GM18951 (cell line): ENCODE measurements at regions not wholly inside any gene's neighbourhood (a gene's known extent, or its start where the extent isn't known, plus 50 kb on each side); places are given as distances from the start of the nearest gene placed in this dataset.
"Not testable (repeated sequence)": the region's sequence is repeated elsewhere in the genome, so short reads cannot be mapped to it uniquely, and the experiment has no call there.

Experiments
- POLR2A ChIP-seq: IDR thresholded peaks from 4 replicates; pipeline ENCODE4 v1.6.1; 2011; ENCODE audit warnings: mild to moderate bottlenecking; ENCODE audit not compliant: insufficient read length, insufficient read depth; ENCODE audit errors: extremely low read depth
- in situ Hi-C: fragments of 300-500 bp; cut with MboI; formaldehyde crosslinking; loops from one replicate; pipeline ENCODE4 v1.12.0; 2022; ENCODE audit warnings: low sequenced_read_pairs, mixed read lengths, inconsistent platforms; ENCODE audit not compliant: unreplicated experiment

GRCh38 chr10:62590306-62590705, 214.2 kb upstream of the ADO start:
- no peak for TF ChIP-seq POLR2A
- in situ Hi-C loops, result no loop called here

- no peak for TF ChIP-seq POLR2A
- in situ Hi-C loops, result no loop called here
These were observed 210.4 kb upstream of the ADO start for GRCh38 chr10:62594093-62594520.

GRCh38 chr10:62597226-62597625, 207.3 kb upstream of the ADO start:
- in situ Hi-C loops, result no loop called here
- TF ChIP-seq POLR2A, result no peak

- no peak for TF ChIP-seq POLR2A
These were observed 205.4 kb upstream of the ADO start for GRCh38 chr10:62599161-62599560.

GRCh38 chr10:62606551-62606950, 198.0 kb upstream of the ADO start:
- in situ Hi-C loops, result not testable (repeated sequence)

More at GRCh38 chr10:62599161-62599560, 205.4 kb upstream of the ADO start:
- in situ Hi-C loops, result no loop called here

GRCh38 chr10:62608189-62608875, 196.2 kb upstream of the ADO start:
- in situ Hi-C loops, result not testable (repeated sequence)

GRCh38 chr10:62610649-62611229, 193.8 kb upstream of the ADO start:
- no peak for TF ChIP-seq POLR2A
- in situ Hi-C loops, result loop anchor here (10.0 kb wide), 1 partner anchor 204 kb away; the partner anchor contains the start of gene EGR2

- in situ Hi-C loops, result loop anchor here (10.0 kb wide), 1 partner anchor 201 kb away; the partner anchor contains the start of gene EGR2
- TF ChIP-seq POLR2A, result no peak
These were observed 191.1 kb upstream of the ADO start for GRCh38 chr10:62613424-62613823.

GRCh38 chr10:62613859-62614258, 190.7 kb upstream of the ADO start:
- TF ChIP-seq POLR2A, result no peak
- in situ Hi-C loops, result loop anchor here (10.0 kb wide), 1 partner anchor 201 kb away; the partner anchor contains the start of gene EGR2

- in situ Hi-C loops, result loop anchor here (10.0 kb wide), 1 partner anchor 200 kb away; the partner anchor contains the start of gene EGR2
These were observed 189.9 kb upstream of the ADO start for GRCh38 chr10:62614389-62615157.

GRCh38 chr10:62616885-62617590, 187.5 kb upstream of the ADO start:
- no peak for TF ChIP-seq POLR2A
- in situ Hi-C loops, result loop anchor here (10.0 kb wide), 1 partner anchor 198 kb away; the partner anchor contains the start of gene EGR2

More at GRCh38 chr10:62614389-62615157, 189.9 kb upstream of the ADO start:
- TF ChIP-seq POLR2A, result no peak

GRCh38 chr10:62617652-62618051, 186.9 kb upstream of the ADO start:
- in situ Hi-C loops, result loop anchor here (10.0 kb wide), 1 partner anchor 197 kb away; the partner anchor contains the start of gene EGR2
- no peak for TF ChIP-seq POLR2A

- TF ChIP-seq POLR2A, result no peak
- in situ Hi-C loops, result loop anchor here (10.0 kb wide), 1 partner anchor 197 kb away; the partner anchor contains the start of gene EGR2
These were observed 186.5 kb upstream of the ADO start for GRCh38 chr10:62618054-62618453.
